ENCODE measurements at regions not wholly inside any gene's neighbourhood (a gene's known extent, or its start where the extent isn't known, plus 50 kb on each side); places are given as distances from the start of the nearest gene placed in this dataset.

- ATAC-seq (ENCODE audit: low read depth) (no peak), DNase-seq (no peak)
- Mint-ChIP-seq H3K4me1 (no peaks in the 10 kb centered on the region), H3K27me3 (peaks cover 3% of the 10 kb centered on the region), H3K36me3 (ENCODE audit: low read depth) (no peaks in the 10 kb centered on the region), H3K27ac (no peak overlapping the region), H3K4me3 (no peak overlapping the region), H3K9me3 (no peaks in the 10 kb centered on the region)
- intact Hi-C loops (cut with micrococcal nuclease): no loop called here
- POLR2A ChIA-PET: no interaction called here
- TF ChIP-seq, protein P1, sequence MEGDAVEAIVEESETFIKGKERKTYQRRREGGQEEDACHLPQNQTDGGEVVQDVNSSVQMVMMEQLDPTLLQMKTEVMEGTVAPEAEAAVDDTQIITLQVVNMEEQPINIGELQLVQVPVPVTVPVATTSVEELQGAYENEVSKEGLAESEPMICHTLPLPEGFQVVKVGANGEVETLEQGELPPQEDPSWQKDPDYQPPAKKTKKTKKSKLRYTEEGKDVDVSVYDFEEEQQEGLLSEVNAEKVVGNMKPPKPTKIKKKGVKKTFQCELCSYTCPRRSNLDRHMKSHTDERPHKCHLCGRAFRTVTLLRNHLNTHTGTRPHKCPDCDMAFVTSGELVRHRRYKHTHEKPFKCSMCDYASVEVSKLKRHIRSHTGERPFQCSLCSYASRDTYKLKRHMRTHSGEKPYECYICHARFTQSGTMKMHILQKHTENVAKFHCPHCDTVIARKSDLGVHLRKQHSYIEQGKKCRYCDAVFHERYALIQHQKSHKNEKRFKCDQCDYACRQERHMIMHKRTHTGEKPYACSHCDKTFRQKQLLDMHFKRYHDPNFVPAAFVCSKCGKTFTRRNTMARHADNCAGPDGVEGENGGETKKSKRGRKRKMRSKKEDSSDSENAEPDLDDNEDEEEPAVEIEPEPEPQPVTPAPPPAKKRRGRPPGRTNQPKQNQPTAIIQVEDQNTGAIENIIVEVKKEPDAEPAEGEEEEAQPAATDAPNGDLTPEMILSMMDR (IDR thresholded peaks at IDR 0.05): no peak
- CTCF ChIA-PET: no interaction called here
Measured at GRCh38 chr5:36442352-36442751, 140.7 kb upstream of the RANBP3L start.

GRCh38 chr5:36442796-36443195 is 141.1 kb upstream of the RANBP3L start:
- H3K4me1 Mint-ChIP-seq: no peaks in the 10 kb centered on the region
- intact Hi-C loops (cut with micrococcal nuclease): no loop called here
- POLR2A ChIA-PET: no interaction called here
- ATAC-seq (ENCODE audit: low read depth) (no peak), DNase-seq (no peak)
- no peak overlapping the region for H3K27ac Mint-ChIP-seq
- TF ChIP-seq, protein P1 (IDR thresholded peaks at IDR 0.05): no peak
- peaks cover 3% of the 10 kb centered on the region for H3K27me3 Mint-ChIP-seq
- H3K4me3 Mint-ChIP-seq: no peak overlapping the region
- CTCF ChIA-PET: no interaction called here
- H3K9me3 Mint-ChIP-seq: no peaks in the 10 kb centered on the region
- H3K36me3 Mint-ChIP-seq (ENCODE audit: low read depth): no peaks in the 10 kb centered on the region

GRCh38 chr5:36443941-36444340 is 142.2 kb upstream of the RANBP3L start:
- H3K36me3 Mint-ChIP-seq (ENCODE audit: low read depth): no peaks in the 10 kb centered on the region
- no peak overlapping the region for H3K27ac Mint-ChIP-seq
- TF ChIP-seq, protein P1 (IDR thresholded peaks at IDR 0.05): no peak
- no peak for DNase-seq
- intact Hi-C loops (cut with micrococcal nuclease): no loop called here
- ChIA-PET POLR2A (no interaction called here), CTCF (interaction anchor here (1.4 kb wide), 1 partner anchor 15 kb away, joined by 6 read pairs; no protein-coding TSS in a partner anchor)
- H3K4me3 Mint-ChIP-seq: no peak overlapping the region
- H3K4me1 Mint-ChIP-seq: no peaks in the 10 kb centered on the region
- ATAC-seq (ENCODE audit: low read depth): no peak
- no peaks in the 10 kb centered on the region for H3K9me3 Mint-ChIP-seq
- H3K27me3 Mint-ChIP-seq: peaks cover 3% of the 10 kb centered on the region

DNA sequence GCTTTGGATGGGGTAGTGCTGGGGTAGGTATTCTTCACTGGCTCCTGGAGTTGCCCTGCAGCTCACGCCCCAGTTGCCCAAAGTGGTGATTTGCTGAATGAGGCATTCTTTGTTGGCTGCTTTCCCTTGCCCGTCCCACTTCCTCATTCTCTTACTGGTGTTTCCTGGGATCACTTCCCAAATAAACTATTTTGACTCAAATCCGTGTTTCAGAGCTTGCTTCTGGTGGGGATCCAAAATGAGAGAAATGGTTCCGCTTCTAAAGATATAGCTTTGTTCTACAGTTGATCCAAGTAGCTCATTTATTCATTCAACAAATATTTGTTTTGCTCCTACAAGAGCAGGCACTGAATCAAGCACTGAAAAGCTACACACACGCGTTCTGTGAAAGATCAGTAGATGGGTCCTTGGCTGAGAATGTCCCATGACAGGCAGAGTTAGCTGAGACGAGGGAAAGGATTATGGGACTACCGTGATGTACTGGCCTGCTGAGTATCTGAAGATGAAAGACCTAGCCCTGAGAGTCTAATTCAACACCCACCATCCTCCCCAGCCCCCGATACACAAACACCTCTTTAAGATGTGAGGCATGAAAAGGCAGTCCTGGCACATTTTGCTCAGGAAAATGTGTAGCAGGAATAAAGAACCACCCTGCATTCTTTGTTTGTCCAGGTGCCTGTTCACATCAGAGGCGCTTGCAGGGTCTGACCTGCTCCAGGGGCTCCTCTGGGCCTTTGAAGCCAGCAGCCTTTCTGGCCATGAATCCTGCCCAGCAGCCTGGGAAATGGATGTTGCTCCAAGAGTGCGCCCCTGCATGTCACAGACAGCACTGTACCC is 143.1 kb upstream of the RANBP3L start:
- ChIA-PET POLR2A (no interaction called here), CTCF (interaction anchor here (1.4 kb wide), 1 partner anchor 15 kb away, joined by 6 read pairs; no protein-coding TSS in a partner anchor)
- DNase-seq: no peak
- intact Hi-C loops (cut with micrococcal nuclease): no loop called here
- TF ChIP-seq, protein P1 (IDR thresholded peaks at IDR 0.05): no peak
- no peaks in the 10 kb centered on the region for H3K9me3 Mint-ChIP-seq
- H3K4me1 Mint-ChIP-seq: no peaks in the 10 kb centered on the region
- no peak for ATAC-seq (ENCODE audit: low read depth)
- H3K27ac Mint-ChIP-seq: no peak overlapping the region
- no peak overlapping the region for H3K4me3 Mint-ChIP-seq
- no peaks in the 10 kb centered on the region for H3K36me3 Mint-ChIP-seq (ENCODE audit: low read depth)
- peaks cover 3% of the 10 kb centered on the region for H3K27me3 Mint-ChIP-seq

- POLR2A ChIA-PET: no interaction called here
- no peaks in the 10 kb centered on the region for H3K36me3 Mint-ChIP-seq (ENCODE audit: low read depth)
Measured at GRCh38 chr5:36447776-36448175, 146.1 kb upstream of the RANBP3L start.

More at GRCh38 chr5:36447776-36448175, 146.1 kb upstream of the RANBP3L start:
- ATAC-seq (ENCODE audit: low read depth): no peak
- no peak overlapping the region for H3K27ac Mint-ChIP-seq
- peaks cover 3% of the 10 kb centered on the region for H3K27me3 Mint-ChIP-seq
- H3K4me1 Mint-ChIP-seq: no peaks in the 10 kb centered on the region
- TF ChIP-seq, protein P1 (IDR thresholded peaks at IDR 0.05): no peak
- H3K4me3 Mint-ChIP-seq: no peak overlapping the region
- no peaks in the 10 kb centered on the region for H3K9me3 Mint-ChIP-seq
- CTCF ChIA-PET: no interaction called here
- intact Hi-C loops (cut with micrococcal nuclease): no loop called here
- DNase-seq: no peak
